Natural killer cell (primary cell): ENCODE measurements at regions not wholly inside any gene's neighbourhood (a gene's known extent, or its start where the extent isn't known, plus 50 kb on each side); places are given as distances from the start of the nearest gene placed in this dataset.

Source experiments
- ATAC-seq, 3 donors: fragments of 150-1000 bp in 2 of 3; fragments of 200-7000 bp in 1 of 3; cut with Tn5 transposase; 1 replicate in 1 of 3; 2 replicates in 2 of 3; pipeline ENCODE4 v1.10.0; 2021; ENCODE audit warnings: mild to moderate bottlenecking in 2 of 3, moderate library complexity in 2 of 3
- DNase-seq, 2 donors: peaks; one replicate each; pipeline versions ENCODE4 v3.0.0 to v3.0.0-alpha.2; 2013 to 2021; ENCODE audit warnings: mixed read lengths in 1 of 2
- H3K27ac ChIP-seq: one replicate; pipeline ENCODE4 v1.5.1; 2013; ENCODE audit warnings: mild to moderate bottlenecking, low read length
- H3K27me3 ChIP-seq: one replicate; pipeline ENCODE4 v1.6.1; 2013; ENCODE audit warnings: low read length; ENCODE audit not compliant: control insufficient read depth, insufficient read depth
- H3K36me3 ChIP-seq: one replicate; pipeline ENCODE4 v1.6.1; 2013; ENCODE audit warnings: low read length; ENCODE audit not compliant: control insufficient read depth, insufficient read depth
- H3K4me1 ChIP-seq: one replicate; pipeline ENCODE4 v1.6.1; 2013; ENCODE audit warnings: low read length; ENCODE audit not compliant: control insufficient read depth, insufficient read depth
- H3K4me3 ChIP-seq: one replicate; pipeline ENCODE4 v1.5.1; 2013; ENCODE audit warnings: low read length
- H3K9me3 ChIP-seq: one replicate; pipeline ENCODE4 v1.6.1; 2013; ENCODE audit warnings: low read length; ENCODE audit not compliant: control insufficient read depth, insufficient read depth
- H3K27ac Mint-ChIP-seq, 2 donors: one replicate each; pipeline ENCODE4 v1.8.0; 2022; ENCODE audit warnings: mild to moderate bottlenecking in 2 of 2, mixed read lengths in 2 of 2, moderate library complexity in 1 of 2
- H3K27me3 Mint-ChIP-seq, 2 donors: one replicate each; pipeline ENCODE4 v1.8.0; 2022; ENCODE audit warnings: low read depth in 2 of 2, mixed read lengths in 2 of 2
- H3K36me3 Mint-ChIP-seq: one replicate; pipeline ENCODE4 v1.8.0; 2022; ENCODE audit warnings: mixed read lengths
- H3K4me1 Mint-ChIP-seq, 2 donors: one replicate each; pipeline ENCODE4 v1.8.0; 2022; ENCODE audit warnings: mixed read lengths in 2 of 2
- H3K4me3 Mint-ChIP-seq: one replicate; pipeline ENCODE4 v1.8.0; 2022; ENCODE audit warnings: mild to moderate bottlenecking, moderate library complexity, mixed read lengths
- H3K9me3 Mint-ChIP-seq, 2 donors: one replicate each; pipeline ENCODE4 v1.8.0; 2022; ENCODE audit warnings: mixed read lengths in 2 of 2
- WGBS: methylation state at CpG from one replicate; pipeline ENCODE4 v1.1.7; 2013; ENCODE audit warnings: missing lambda C conversion rate; ENCODE audit not compliant: insufficient coverage; 5-methylcytosine and 5-hydroxymethylcytosine counted together
- intact Hi-C: fragments of 100-400 bp; cut with micrococcal nuclease; formaldehyde crosslinking; loops from one replicate; pipeline ENCODE4 v1.14.2; 2022
- TF ChIP-seq, protein P1 (sequence below): fragments of 200-600 bp; IDR thresholded peaks from one replicate; pipeline ENCODE4 v1.8.0; 2022; ENCODE audit warnings: antibody characterized with exemption

DNA sequence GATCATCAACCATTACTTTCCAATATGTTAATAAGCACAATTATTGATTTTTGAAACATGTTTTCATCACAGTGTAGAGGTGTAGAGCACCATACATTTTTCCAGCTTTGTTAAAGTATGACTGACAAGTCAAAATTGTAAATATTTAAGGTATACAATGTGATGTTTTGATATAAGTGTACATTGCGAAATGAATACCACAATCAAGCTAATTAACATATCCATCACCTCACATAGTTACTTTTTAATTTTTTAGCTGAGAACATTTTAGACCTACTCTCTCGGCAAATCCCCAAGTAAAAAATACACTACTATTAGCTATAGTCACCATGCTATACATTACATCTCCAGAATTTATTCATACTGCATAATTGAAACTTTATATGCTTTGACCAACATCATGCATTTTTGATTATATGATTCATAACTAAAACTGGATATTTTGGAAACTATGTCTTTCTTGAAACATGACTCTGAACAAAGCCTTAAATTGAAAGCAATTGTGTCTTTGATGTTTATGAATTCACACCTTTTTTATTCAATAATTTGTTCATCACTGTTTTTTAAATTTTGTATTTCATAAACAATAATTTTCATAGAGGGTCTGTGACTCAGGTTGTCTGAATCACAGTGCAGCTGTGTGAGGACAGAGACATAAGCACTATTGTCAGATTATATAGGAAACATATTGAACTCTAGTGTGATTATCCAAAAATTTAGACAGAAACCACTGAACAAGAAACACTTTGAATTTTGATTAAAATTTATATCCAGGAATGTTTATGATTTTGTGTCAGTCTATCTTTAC, 486.1 kb downstream of the SEMA3D start:
- Mint-ChIP-seq H3K36me3 (no peaks in the 10 kb centered on the region), H3K27me3 (no peaks in the 10 kb centered on the region), H3K27ac (no peak overlapping the region), H3K4me1 (no peaks in the 10 kb centered on the region), H3K9me3 (peaks cover 2% of the 10 kb centered on the region in 2 donors), H3K4me3 (no peak overlapping the region)
- WGBS = 89% methylated on average over 2 of the region's 2 CpGs
- no peaks in the 10 kb centered on the region for H3K36me3 ChIP-seq
- H3K27me3 ChIP-seq = no peaks in the 10 kb centered on the region
- intact Hi-C loops = no loop called here
- no peaks in the 10 kb centered on the region for H3K9me3 ChIP-seq
- TF ChIP-seq, protein P1, sequence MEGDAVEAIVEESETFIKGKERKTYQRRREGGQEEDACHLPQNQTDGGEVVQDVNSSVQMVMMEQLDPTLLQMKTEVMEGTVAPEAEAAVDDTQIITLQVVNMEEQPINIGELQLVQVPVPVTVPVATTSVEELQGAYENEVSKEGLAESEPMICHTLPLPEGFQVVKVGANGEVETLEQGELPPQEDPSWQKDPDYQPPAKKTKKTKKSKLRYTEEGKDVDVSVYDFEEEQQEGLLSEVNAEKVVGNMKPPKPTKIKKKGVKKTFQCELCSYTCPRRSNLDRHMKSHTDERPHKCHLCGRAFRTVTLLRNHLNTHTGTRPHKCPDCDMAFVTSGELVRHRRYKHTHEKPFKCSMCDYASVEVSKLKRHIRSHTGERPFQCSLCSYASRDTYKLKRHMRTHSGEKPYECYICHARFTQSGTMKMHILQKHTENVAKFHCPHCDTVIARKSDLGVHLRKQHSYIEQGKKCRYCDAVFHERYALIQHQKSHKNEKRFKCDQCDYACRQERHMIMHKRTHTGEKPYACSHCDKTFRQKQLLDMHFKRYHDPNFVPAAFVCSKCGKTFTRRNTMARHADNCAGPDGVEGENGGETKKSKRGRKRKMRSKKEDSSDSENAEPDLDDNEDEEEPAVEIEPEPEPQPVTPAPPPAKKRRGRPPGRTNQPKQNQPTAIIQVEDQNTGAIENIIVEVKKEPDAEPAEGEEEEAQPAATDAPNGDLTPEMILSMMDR = no peak
- no peaks in the 10 kb centered on the region for H3K4me1 ChIP-seq
- H3K27ac ChIP-seq = no peak overlapping the region
- H3K4me3 ChIP-seq = no peak overlapping the region
- DNase-seq (no peak), ATAC-seq (no peak)

DNA sequence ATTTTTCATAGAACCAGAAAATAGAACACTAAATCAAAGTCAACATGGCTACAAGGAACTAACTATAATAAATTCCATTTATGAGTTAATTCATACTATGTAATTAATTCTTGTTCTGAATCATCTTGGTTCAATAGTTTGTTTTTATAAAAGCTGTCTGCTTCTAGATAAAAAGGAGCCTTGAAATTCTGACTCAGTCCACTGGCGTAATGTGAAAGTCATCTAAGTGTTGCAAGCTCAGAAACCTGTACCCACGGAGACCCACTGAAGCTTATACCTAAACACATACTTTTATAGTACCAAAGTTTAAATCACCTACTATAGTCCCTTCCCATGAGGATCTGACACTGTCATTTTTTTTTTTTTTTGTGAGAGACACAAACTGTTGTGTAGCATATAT, 489.4 kb downstream of the SEMA3D start:
- TF ChIP-seq, protein P1 = no peak
- Mint-ChIP-seq H3K4me1 (no peaks in the 10 kb centered on the region), H3K27me3 (no peaks in the 10 kb centered on the region), H3K27ac (no peak overlapping the region), H3K9me3 (peaks cover 7 to 8% of the 10 kb centered on the region in 2 donors), H3K36me3 (no peaks in the 10 kb centered on the region), H3K4me3 (no peak overlapping the region)
- DNase-seq (no peak), ATAC-seq (no peak)
- H3K4me3 ChIP-seq = no peak overlapping the region
- H3K9me3 ChIP-seq = no peaks in the 10 kb centered on the region
- no peak overlapping the region for H3K27ac ChIP-seq
- H3K36me3 ChIP-seq = no peaks in the 10 kb centered on the region
- H3K27me3 ChIP-seq = no peaks in the 10 kb centered on the region
- WGBS = 78% methylated on average over 2 of the region's 2 CpGs
- intact Hi-C loops = no loop called here
- no peaks in the 10 kb centered on the region for H3K4me1 ChIP-seq

- ATAC-seq = no peak
- TF ChIP-seq, protein P1 = no peak
- no peak overlapping the region for H3K4me3 ChIP-seq
- no peak for DNase-seq
- intact Hi-C loops = no loop called here
- H3K9me3 ChIP-seq = no peaks in the 10 kb centered on the region
- no CpG with 5 or more reads among the region's 1 CpG for WGBS
- H3K36me3 ChIP-seq = no peaks in the 10 kb centered on the region
- H3K9me3 Mint-ChIP-seq = peaks cover 15% of the 10 kb centered on the region in 2 donors
- H3K36me3 Mint-ChIP-seq = no peaks in the 10 kb centered on the region
- no peaks in the 10 kb centered on the region for H3K27me3 Mint-ChIP-seq
- no peak overlapping the region for H3K27ac Mint-ChIP-seq
- H3K4me1 ChIP-seq = no peaks in the 10 kb centered on the region
- no peak overlapping the region for H3K4me3 Mint-ChIP-seq
- no peak overlapping the region for H3K27ac ChIP-seq
- no peaks in the 10 kb centered on the region for H3K4me1 Mint-ChIP-seq
- H3K27me3 ChIP-seq = no peaks in the 10 kb centered on the region
Observed at GRCh38 chr7:84693483-84693882, 493.4 kb downstream of the SEMA3D start.

DNA sequence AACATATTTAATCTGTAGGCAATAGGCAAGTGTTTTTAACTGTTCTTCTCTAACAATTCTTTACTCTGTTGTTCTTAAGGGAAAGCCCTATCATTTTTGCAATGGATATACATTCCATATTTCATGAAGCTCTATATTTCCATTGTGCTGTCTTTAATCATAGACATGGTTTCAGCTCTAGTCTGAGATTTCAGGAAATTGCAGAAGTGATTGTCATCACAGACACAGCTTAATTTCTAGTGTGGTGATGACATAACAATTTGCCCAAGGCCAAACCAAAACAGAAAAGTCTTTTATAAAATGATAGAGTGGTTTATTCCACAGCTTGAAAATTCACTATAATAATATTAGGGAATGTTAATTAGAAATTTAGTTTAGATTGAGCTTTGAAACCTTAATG, 494.1 kb upstream of the SEMA3A start:
- DNase-seq (no peak), ATAC-seq (no peak)
- H3K36me3 ChIP-seq = no peaks in the 10 kb centered on the region
- TF ChIP-seq, protein P1 = no peak
- Mint-ChIP-seq H3K4me3 (no peak overlapping the region), H3K27me3 (no peaks in the 10 kb centered on the region), H3K9me3 (peaks cover 11 to 14% of the 10 kb centered on the region in 2 donors), H3K4me1 (no peaks in the 10 kb centered on the region), H3K36me3 (peaks cover 6% of the 10 kb centered on the region), H3K27ac (no peak overlapping the region)
- H3K9me3 ChIP-seq = no peaks in the 10 kb centered on the region
- no peak overlapping the region for H3K4me3 ChIP-seq
- no peak overlapping the region for H3K27ac ChIP-seq
- H3K27me3 ChIP-seq = no peaks in the 10 kb centered on the region
- no peaks in the 10 kb centered on the region for H3K4me1 ChIP-seq
- intact Hi-C loops = no loop called here
